Activated naive CD4-positive, alpha-beta T cell treated with anti-CD3 and anti-CD28 coated beads, Interleukin-2, amount 50 U/mL, for 72 hours (primary cell): ENCODE measurements at regions not wholly inside any gene's neighbourhood (a gene's known extent, or its start where the extent isn't known, plus 50 kb on each side); places are given as distances from the start of the nearest gene placed in this dataset.
"Not testable (repeated sequence)": the region's sequence is repeated elsewhere in the genome, so short reads cannot be mapped to it uniquely, and the experiment has no call there.

ENCODE experiments used
- ATAC-seq, 2 donors: fragments of 150-1000 bp; cut with Tn5 transposase; 2 replicates each; pipeline ENCODE4 v1.10.0; 2021; ENCODE audit warnings: mild to moderate bottlenecking in 2 of 2, moderate library complexity in 2 of 2
- DNase-seq, 2 donors: peaks; one replicate each; pipeline ENCODE4 v3.0.0; 2021 to 2022; ENCODE audit warnings: low spot score in 2 of 2
- H3K27ac Mint-ChIP-seq, 2 donors: one replicate each; pipeline ENCODE4 v1.8.0; 2022; ENCODE audit warnings: mild to moderate bottlenecking in 2 of 2, mixed read lengths in 2 of 2
- H3K36me3 Mint-ChIP-seq, 2 donors: one replicate each; pipeline ENCODE4 v1.8.0; 2022; ENCODE audit warnings: mixed read lengths in 2 of 2
- H3K9me3 Mint-ChIP-seq, 2 donors: one replicate each; pipeline ENCODE4 v1.8.0; 2022; ENCODE audit warnings: mixed read lengths in 2 of 2

GRCh38 chr4:173651651-173652282 is 121.7 kb upstream of the HAND2 start:
- H3K27ac Mint-ChIP-seq, result no peak overlapping the region
- DNase-seq, result no peak
- ATAC-seq, result no peak
- no peaks in the 10 kb centered on the region for H3K9me3 Mint-ChIP-seq
- no peaks in the 10 kb centered on the region for H3K36me3 Mint-ChIP-seq

- no peak for DNase-seq
- Mint-ChIP-seq H3K27ac (no peak overlapping the region), H3K9me3 (no peaks in the 10 kb centered on the region), H3K36me3 (no peaks in the 10 kb centered on the region)
- ATAC-seq, result no peak
Measured at GRCh38 chr4:173647902-173648301, 117.9 kb upstream of the HAND2 start.

GRCh38 chr4:173642509-173642908 is 112.5 kb upstream of the HAND2 start:
- peaks cover 4 to 5% of the 10 kb centered on the region in 2 donors for H3K9me3 Mint-ChIP-seq
- H3K27ac Mint-ChIP-seq, result no peak overlapping the region
- DNase-seq (no peak), ATAC-seq (no peak)
- no peaks in the 10 kb centered on the region for H3K36me3 Mint-ChIP-seq

DNA sequence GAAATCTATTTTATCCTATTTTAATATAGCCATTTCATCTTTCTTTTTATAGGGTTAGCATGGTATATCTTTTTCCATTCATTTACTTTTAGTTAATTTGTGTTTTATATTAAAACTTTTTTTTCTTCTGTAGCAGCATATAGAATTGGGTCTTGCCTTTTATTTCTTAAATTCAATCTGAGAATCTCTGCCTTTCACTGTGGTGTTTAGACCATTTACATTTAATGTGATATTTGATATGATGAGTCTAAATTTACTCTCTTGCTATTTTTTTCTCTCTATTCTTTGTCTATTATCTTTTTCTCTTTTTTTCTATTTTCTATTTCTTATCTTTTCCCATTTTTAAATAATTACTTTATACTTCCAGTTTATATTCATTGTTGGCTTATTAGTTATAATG is 105.4 kb upstream of the HAND2 start:
- Mint-ChIP-seq H3K9me3 (peaks cover 25% of the 10 kb centered on the region in 2 donors), H3K36me3 (peaks cover 0 to 16% of the 10 kb centered on the region in 2 donors), H3K27ac (no peak overlapping the region)
- DNase-seq (no peak), ATAC-seq (no peak)

DNA sequence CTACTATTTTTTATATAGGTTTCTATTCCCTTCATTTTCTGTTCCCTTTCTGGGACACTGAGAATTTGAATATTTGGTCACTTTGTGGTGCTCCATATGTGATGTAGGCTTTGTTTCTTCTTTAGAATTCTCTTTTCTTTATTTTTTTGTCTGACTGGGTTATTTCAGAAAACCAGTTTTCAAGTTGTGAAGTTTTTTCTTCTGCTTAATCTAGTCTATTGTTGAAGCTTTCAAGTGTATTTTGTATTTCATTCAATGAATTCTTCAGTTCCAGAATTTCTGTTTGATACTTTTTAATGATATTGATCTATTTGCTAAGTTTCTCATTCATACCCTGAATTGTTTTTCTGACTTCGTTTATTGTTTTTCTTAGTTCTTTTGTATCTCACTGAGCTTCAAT is 96.2 kb upstream of the HAND2 start:
- no peak for DNase-seq
- H3K36me3 Mint-ChIP-seq, result peaks cover 0 to 19% of the 10 kb centered on the region in 2 donors
- ATAC-seq, result no peak

DNA sequence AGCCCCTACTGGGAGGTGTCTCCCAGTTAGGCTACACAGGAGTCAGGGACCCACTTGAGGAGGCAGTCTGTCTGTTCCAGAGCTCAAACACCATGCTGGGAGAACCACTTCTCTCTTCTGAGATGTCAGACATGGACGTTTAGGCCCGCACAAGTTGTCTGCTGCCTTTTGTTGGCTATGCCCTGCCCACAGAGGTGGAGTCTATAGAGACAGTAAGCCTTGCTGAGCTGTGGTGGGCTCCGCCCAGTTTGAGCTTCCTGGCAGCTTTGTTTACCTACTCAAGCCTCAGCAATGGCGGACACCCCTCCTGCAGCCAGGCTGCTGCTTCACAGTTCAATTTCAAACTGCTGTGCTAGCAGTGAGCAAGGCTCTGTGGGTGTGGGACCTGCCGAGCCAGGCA is 88.6 kb upstream of the HAND2 start:
- Mint-ChIP-seq H3K36me3 (peaks cover 8 to 13% of the 10 kb centered on the region in 2 donors), H3K9me3 (peaks cover 21 to 35% of the 10 kb centered on the region in 2 donors)
- ATAC-seq, H3K27ac Mint-ChIP-seq, DNase-seq: not testable (repeated sequence)

More for the DNA sequence above, 96.2 kb upstream of the HAND2 start:
- no peak overlapping the region for H3K27ac Mint-ChIP-seq
- peaks cover 22 to 31% of the 10 kb centered on the region in 2 donors for H3K9me3 Mint-ChIP-seq

DNA sequence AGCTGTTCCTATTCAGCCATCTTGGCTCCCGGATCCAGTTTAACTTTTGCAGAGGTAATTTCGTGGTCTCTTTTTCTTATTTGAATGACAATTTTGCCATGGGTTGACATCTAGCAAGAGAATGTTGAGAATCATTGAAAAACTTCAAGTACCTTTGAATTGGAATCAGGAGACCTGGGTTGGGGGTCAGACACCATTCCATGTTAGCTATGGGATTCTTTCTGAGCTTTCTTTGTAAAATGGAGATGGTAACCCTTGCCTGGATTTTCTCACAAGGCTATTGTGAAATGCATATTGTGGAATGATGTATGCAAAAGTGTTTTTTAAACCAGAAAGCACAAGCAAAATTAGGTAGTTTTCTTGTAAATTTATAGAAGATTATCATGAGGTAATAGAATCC is 79.1 kb upstream of the HAND2 start:
- no peak for DNase-seq
- ATAC-seq, result no peak
- H3K27ac Mint-ChIP-seq, result no peak overlapping the region
- peaks cover 0 to 19% of the 10 kb centered on the region in 2 donors for H3K9me3 Mint-ChIP-seq
- H3K36me3 Mint-ChIP-seq, result peaks cover 0 to 15% of the 10 kb centered on the region in 2 donors

DNA sequence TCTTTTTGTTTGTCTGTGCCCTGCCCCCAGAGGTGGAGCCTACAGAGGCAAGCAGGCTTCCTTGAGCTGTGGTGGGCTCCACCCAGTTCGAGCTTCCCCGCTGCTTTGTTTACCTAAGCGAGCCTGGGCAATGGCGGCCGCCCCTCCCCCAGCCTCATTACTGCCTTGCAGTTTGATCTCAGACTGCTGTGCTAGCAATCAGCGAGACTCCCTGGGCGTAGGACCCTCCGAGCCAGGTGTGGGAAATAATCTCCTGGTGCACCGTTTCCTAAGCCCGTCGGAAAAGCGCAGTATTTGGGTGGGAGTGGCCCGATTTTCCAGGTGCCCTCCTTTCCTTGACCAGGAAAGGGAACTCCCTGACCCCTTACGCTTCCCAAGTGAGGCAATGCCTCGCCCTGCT is 78.6 kb upstream of the HAND2 start:
- peaks cover 0 to 19% of the 10 kb centered on the region in 2 donors for H3K9me3 Mint-ChIP-seq
- ATAC-seq, DNase-seq: not testable (repeated sequence)

GRCh38 chr4:173591760-173592159 is 61.7 kb upstream of the HAND2 start:
- H3K9me3 Mint-ChIP-seq, result no peaks in the 10 kb centered on the region
- no peak overlapping the region for H3K27ac Mint-ChIP-seq
- no peaks in the 10 kb centered on the region for H3K36me3 Mint-ChIP-seq
- DNase-seq, result no peak
- ATAC-seq, result no peak

More for the DNA sequence above, 78.6 kb upstream of the HAND2 start:
- H3K36me3 Mint-ChIP-seq, result peaks cover 0 to 15% of the 10 kb centered on the region in 2 donors
- not testable (repeated sequence) for H3K27ac Mint-ChIP-seq

DNA sequence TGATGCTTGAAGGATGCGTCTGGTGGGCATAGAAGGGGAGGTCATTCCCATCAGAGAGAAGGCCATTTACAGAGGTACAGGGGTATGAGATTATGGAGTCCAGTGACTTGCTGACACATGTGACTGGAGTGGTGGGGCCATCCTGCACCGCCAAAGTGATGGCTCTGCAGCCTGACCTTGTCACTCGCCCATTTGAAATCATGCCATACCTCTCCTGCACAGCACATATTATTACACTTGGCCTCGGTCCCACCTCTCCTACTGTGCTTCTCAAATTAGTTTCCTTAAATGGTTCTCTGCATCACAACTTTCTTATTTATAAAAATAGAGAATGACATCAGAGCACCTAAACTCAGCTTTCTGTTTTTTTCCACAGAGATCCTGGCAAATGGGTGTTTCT is 60.7 kb upstream of the HAND2 start:
- ATAC-seq, result no peak
- Mint-ChIP-seq H3K36me3 (no peaks in the 10 kb centered on the region), H3K9me3 (no peaks in the 10 kb centered on the region), H3K27ac (no peak overlapping the region)
- DNase-seq, result no peak

DNA sequence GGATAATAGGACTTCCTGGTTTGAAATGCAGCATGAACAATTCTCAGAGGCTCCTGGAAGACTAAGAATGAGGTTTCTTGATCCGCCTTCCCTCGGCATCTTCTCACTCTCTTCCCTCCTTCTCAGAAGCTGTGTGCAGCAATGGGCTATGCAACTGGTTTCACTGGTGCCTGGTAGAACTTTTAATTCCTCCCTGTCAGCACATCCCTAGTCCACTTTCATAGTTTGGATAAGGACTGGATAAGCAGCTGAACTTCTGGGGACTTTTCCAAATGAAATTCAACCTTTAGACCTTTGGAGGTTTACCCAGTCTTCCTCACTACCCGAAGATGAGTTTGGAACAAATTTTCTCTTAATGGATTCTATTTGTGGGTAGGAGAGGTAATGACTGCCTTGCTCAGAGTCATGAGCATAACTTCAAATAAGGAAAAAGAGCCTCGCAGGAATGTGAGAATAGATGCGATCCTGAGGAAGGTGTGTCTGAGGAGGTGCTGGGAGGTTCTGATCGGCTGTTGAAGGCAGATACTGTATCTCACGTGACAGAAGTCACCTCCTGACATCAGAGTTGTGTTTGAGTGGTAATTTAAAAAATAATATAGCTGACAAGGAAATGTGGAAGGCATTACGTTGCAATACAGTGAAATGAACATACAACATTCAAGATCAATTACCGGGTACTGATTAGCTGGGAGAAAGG is 56.0 kb upstream of the HAND2 start:
- Mint-ChIP-seq H3K9me3 (no peaks in the 10 kb centered on the region), H3K27ac (no peak overlapping the region), H3K36me3 (no peaks in the 10 kb centered on the region)
- DNase-seq, result no peak
- ATAC-seq, result no peak

GRCh38 chr4:173584506-173584905 is 54.5 kb upstream of the HAND2 start:
- DNase-seq, result no peak
- Mint-ChIP-seq H3K27ac (no peak overlapping the region), H3K9me3 (no peaks in the 10 kb centered on the region), H3K36me3 (no peaks in the 10 kb centered on the region)
- ATAC-seq, result no peak
